ENCODE measurements at regions not wholly inside any gene's neighbourhood (a gene's known extent, or its start where the extent isn't known, plus 50 kb on each side); places are given as distances from the start of the nearest gene placed in this dataset.

DNA sequence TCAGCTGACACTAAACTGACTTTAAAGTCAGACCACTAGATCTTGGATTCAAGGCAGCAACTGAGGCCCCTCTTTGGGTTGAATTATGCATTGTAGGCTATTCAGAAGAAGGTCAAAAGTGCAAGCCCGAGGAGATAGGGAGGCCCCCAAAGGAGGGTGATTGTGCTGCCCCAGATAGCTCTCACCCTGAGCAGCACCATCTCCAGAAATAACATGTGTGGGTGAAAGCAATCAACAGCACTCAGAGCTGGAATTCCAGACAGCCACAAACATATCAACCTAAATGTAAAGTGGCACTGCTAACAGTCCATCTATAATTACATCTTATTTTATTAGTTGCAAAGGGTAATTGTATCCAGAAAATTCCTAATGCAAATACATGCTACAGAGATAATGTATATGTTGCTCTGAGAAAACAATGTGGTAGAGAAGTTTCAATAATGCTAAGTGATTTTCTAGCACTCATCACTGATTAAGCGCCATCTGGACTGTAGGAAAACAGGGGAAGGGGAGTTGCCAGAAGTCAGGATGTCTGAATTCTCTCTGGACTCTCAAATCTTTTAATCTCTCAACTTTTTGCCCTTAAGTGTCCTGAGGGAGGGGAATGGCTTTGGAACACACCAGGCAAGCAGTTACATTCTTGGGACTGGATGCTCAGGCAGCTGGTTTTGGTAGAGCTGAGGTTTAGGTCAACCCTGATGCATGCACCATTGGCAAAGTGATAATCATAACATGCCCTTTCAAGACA, 61.8 kb upstream of the SFRP2 start:
- DNase-seq (ENCODE audit: low read depth): no peak

DNA sequence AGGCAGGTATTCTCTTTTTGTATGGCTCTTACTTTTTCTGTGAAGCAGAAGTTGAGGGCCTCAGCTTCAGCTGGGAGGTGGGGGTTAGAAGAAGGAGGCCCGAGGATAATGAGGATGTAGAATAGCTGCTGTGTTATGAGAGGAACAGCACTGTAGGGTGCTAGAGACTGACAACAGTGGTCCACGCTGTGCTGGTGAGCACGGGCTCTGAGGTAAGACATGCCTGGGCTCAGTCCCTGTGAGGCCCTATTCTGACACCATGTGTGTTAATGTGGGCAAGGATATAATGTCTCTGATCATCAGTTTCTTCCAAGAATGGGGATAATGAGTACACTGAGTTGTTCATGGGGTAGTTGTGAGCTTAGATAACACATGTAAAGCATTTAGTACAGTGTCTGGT, 55.3 kb upstream of the SFRP2 start:
- no peak for DNase-seq (ENCODE audit: low read depth)
